HG03571 (cell line): ENCODE measurements at regions not wholly inside any gene's neighbourhood (a gene's known extent, or its start where the extent isn't known, plus 50 kb on each side); places are given as distances from the start of the nearest gene placed in this dataset.
"Not testable (repeated sequence)": the region's sequence is repeated elsewhere in the genome, so short reads cannot be mapped to it uniquely, and the experiment has no call there.

Experiments used
- ATAC-seq: cut with Tn5 transposase; IDR thresholded peaks from one replicate; pipeline ENCODE4 v1.9.1; 2021; ENCODE audit not compliant: unreplicated experiment

- no peak for ATAC-seq
Measured at GRCh38 chr4:15333692-15334633, 93.9 kb upstream of the C1QTNF7 start.

- no peak for ATAC-seq
Measured at GRCh38 chr4:15336410-15337167, 91.2 kb upstream of the C1QTNF7 start.

GRCh38 chr4:15337168-15337657, 90.6 kb upstream of the C1QTNF7 start:
- not testable (repeated sequence) for ATAC-seq

- ATAC-seq = no peak
Measured at GRCh38 chr4:15339737-15340136, 88.1 kb upstream of the C1QTNF7 start.

- no peak for ATAC-seq
Measured at GRCh38 chr4:15340332-15340731, 87.5 kb upstream of the C1QTNF7 start.

- no peak for ATAC-seq
Measured at GRCh38 chr4:15340902-15341732, 86.7 kb upstream of the C1QTNF7 start.

- ATAC-seq = no peak
Measured at GRCh38 chr4:15341733-15342300, 86.0 kb upstream of the C1QTNF7 start.

GRCh38 chr4:15343000-15343399, 84.8 kb upstream of the C1QTNF7 start:
- ATAC-seq = no peak

- no peak for ATAC-seq
Measured at GRCh38 chr4:15343581-15343980, 84.3 kb upstream of the C1QTNF7 start.

- no peak for ATAC-seq
Measured at GRCh38 chr4:15344041-15344440, 83.8 kb upstream of the C1QTNF7 start.

- ATAC-seq = no peak
Measured at GRCh38 chr4:15345134-15345533, 82.7 kb upstream of the C1QTNF7 start.

- no peak for ATAC-seq
Measured at GRCh38 chr4:15348236-15348635, 79.6 kb upstream of the C1QTNF7 start.

- ATAC-seq = no peak
Measured at GRCh38 chr4:15348695-15349094, 79.1 kb upstream of the C1QTNF7 start.

- ATAC-seq = no peak
Measured at GRCh38 chr4:15349531-15349935, 78.3 kb upstream of the C1QTNF7 start.

- ATAC-seq = no peak
Measured at GRCh38 chr4:15349965-15350364, 77.9 kb upstream of the C1QTNF7 start.

GRCh38 chr4:15352524-15352923, 75.3 kb upstream of the C1QTNF7 start:
- no peak for ATAC-seq

- ATAC-seq = no peak
Measured at GRCh38 chr4:15353207-15353606, 74.6 kb upstream of the C1QTNF7 start.

- ATAC-seq = no peak
Measured at GRCh38 chr4:15354371-15355297, 73.2 kb upstream of the C1QTNF7 start.

- ATAC-seq = no peak
Measured at GRCh38 chr4:15361529-15361928, 66.3 kb upstream of the C1QTNF7 start.

GRCh38 chr4:15362541-15362940, 65.3 kb upstream of the C1QTNF7 start:
- no peak for ATAC-seq
